ENCODE measurements at regions not wholly inside any gene's neighbourhood (a gene's known extent, or its start where the extent isn't known, plus 50 kb on each side); places are given as distances from the start of the nearest gene placed in this dataset.

GRCh38 chr1:235024711-235025421 lies 103.8 kb downstream of the TOMM20 start (continued):
- TF ChIP-seq ZBTB33 (IDR thresholded peaks at IDR 0.05; ENCODE audit: borderline replicate concordance, low read depth) (no peak), GATA2 (CRISPR knock-in tag; IDR thresholded peaks at IDR 0.05) (no peak), MEF2A (IDR thresholded peaks at IDR 0.05; ENCODE audit: borderline replicate concordance, low read depth) (no peak), SIN3A (IDR thresholded peaks at IDR 0.05; ENCODE audit: borderline replicate concordance, low read depth, low read length) (no peak)

GRCh38 chr1:235023711-235024439 lies 104.8 kb downstream of the TOMM20 start:
- H3K79me2 ChIP-seq (ENCODE audit: insufficient read depth): no peaks in the 10 kb centered on the region
- no peak overlapping the region for H3K9ac ChIP-seq
- no peak overlapping the region for H2AFZ ChIP-seq (ENCODE audit: low read depth)
- H3K36me3 ChIP-seq (replicated peaks in 1 of 2; ENCODE audit: control insufficient read depth in 1 of 2, insufficient read depth in 2 of 2, low read length in 1 of 2): no peaks in the 10 kb centered on the region
- no peak overlapping the region for H3K4me3 ChIP-seq (ENCODE audit: low read depth in 2 of 2, low read length in 1 of 2)
- H3K9me2 ChIP-seq: no peaks in the 10 kb centered on the region
- H3K27ac ChIP-seq (ENCODE audit: low read depth in 2 of 2, low read length in 1 of 2): no peak overlapping the region
- H3K9me3 ChIP-seq: no peaks in the 10 kb centered on the region
- POLR2A ChIA-PET: no interaction called here
- no peaks in the 10 kb centered on the region; a peak in 1 of 4 replicates for H3K4me1 ChIP-seq (ENCODE audit: control insufficient read depth in 1 of 2, insufficient read depth in 2 of 2, low read depth in 1 of 2, low read length in 1 of 2)
- CTCF ChIA-PET: interaction anchor here (0.6 kb wide), 1 partner anchor 243 kb away, joined by 3 read pairs; no protein-coding TSS in a partner anchor
- 95% methylated on average over 10 of the region's 10 CpGs for WGBS (ENCODE audit: low lambda C conversion rate)
- no peak for DNase-seq
- no peaks in the 10 kb centered on the region for H3F3A ChIP-seq (replicated peaks; ENCODE audit: insufficient read depth)
- no peak overlapping the region for H3K4me2 ChIP-seq
- no peaks in the 10 kb centered on the region for H3K27me3 ChIP-seq (ENCODE audit: insufficient read depth)
- H4K20me1 ChIP-seq (ENCODE audit: insufficient read depth): no peaks in the 10 kb centered on the region
- no peak for TF ChIP-seq RAD21 (IDR thresholded peaks at IDR 0.05; ENCODE audit: low read length)
- no peak for TF ChIP-seq IRF3 (IDR thresholded peaks at IDR 0.05; ENCODE audit: low read depth, low read length)
- no peak for TF ChIP-seq RCOR1 (IDR thresholded peaks at IDR 0.05; ENCODE audit: low read length)

GRCh38 chr1:235022981-235023710 lies 105.5 kb downstream of the TOMM20 start:
- H2AFZ ChIP-seq (ENCODE audit: low read depth): no peak overlapping the region
- H3K79me2 ChIP-seq (ENCODE audit: insufficient read depth): no peaks in the 10 kb centered on the region
- no peak overlapping the region for H3K4me3 ChIP-seq (ENCODE audit: low read depth in 2 of 2, low read length in 1 of 2)
- peaks cover 0 to 3% of the 10 kb centered on the region in 2 experiments for H3K36me3 ChIP-seq (replicated peaks in 1 of 2; ENCODE audit: control insufficient read depth in 1 of 2, insufficient read depth in 2 of 2, low read length in 1 of 2)
- no peak for DNase-seq
- no peaks in the 10 kb centered on the region for H3K27me3 ChIP-seq (ENCODE audit: insufficient read depth)
- no peak overlapping the region for H3K27ac ChIP-seq (ENCODE audit: low read depth in 2 of 2, low read length in 1 of 2)
- no peaks in the 10 kb centered on the region for H4K20me1 ChIP-seq (ENCODE audit: insufficient read depth)
- POLR2A ChIA-PET: no interaction called here
- H3K9me2 ChIP-seq: no peaks in the 10 kb centered on the region
- 96% methylated on average over 13 of the region's 13 CpGs for WGBS (ENCODE audit: low lambda C conversion rate)
- no peaks in the 10 kb centered on the region; a peak in 1 of 4 replicates for H3K4me1 ChIP-seq (ENCODE audit: control insufficient read depth in 1 of 2, insufficient read depth in 2 of 2, low read depth in 1 of 2, low read length in 1 of 2)
- H3F3A ChIP-seq (replicated peaks; ENCODE audit: insufficient read depth): peaks cover 4% of the 10 kb centered on the region
- no peak overlapping the region for H3K9ac ChIP-seq
- CTCF ChIA-PET: interaction anchor here (0.6 kb wide), 1 partner anchor 242 kb away, joined by 3 read pairs; no protein-coding TSS in a partner anchor
- no peak overlapping the region for H3K4me2 ChIP-seq
- TF ChIP-seq FOSL2 (IDR thresholded peaks at IDR 0.05; ENCODE audit: borderline replicate concordance, low read depth) (no peak), TEAD4 (IDR thresholded peaks at IDR 0.05; ENCODE audit: borderline replicate concordance, insufficient read depth) (no peak), PBX3 (IDR thresholded peaks at IDR 0.05) (no peak), RFX5 (IDR thresholded peaks at IDR 0.05; ENCODE audit: low read length) (no peak), NFIC (IDR thresholded peaks at IDR 0.05; ENCODE audit: borderline replicate concordance) (no peak), TCF12 (IDR thresholded peaks at IDR 0.05) (no peak), CTCF (IDR thresholded peaks at IDR 0.05) (no peak), SIN3A (IDR thresholded peaks at IDR 0.05; ENCODE audit: borderline replicate concordance, low read depth, low read length) (no peak)
- no peaks in the 10 kb centered on the region for H3K9me3 ChIP-seq

Data from SK-N-SH (cell line).